HG03354 (cell line): ENCODE measurements at regions not wholly inside any gene's neighbourhood (a gene's known extent, or its start where the extent isn't known, plus 50 kb on each side); places are given as distances from the start of the nearest gene placed in this dataset.

Experiments
- ATAC-seq: cut with Tn5 transposase; IDR thresholded peaks from one replicate; pipeline ENCODE4 v1.9.1; 2021; ENCODE audit warnings: mild to moderate bottlenecking; ENCODE audit not compliant: unreplicated experiment, poor library complexity, severe bottlenecking

GRCh38 chr20:57032847-57033246 lies 233.6 kb downstream of the BMP7 start:
- no peak for ATAC-seq

- no peak for ATAC-seq
These were observed 232.4 kb downstream of the BMP7 start for GRCh38 chr20:57034001-57034400.

- ATAC-seq = no peak
These were observed 228.8 kb downstream of the BMP7 start for GRCh38 chr20:57037689-57038088.

GRCh38 chr20:57038608-57039440 lies 227.6 kb downstream of the BMP7 start:
- no peak for ATAC-seq

- no peak for ATAC-seq
These were observed 226.0 kb downstream of the BMP7 start for GRCh38 chr20:57040466-57040865.

- ATAC-seq = no peak
These were observed 225.5 kb downstream of the BMP7 start for GRCh38 chr20:57040924-57041323.

- no peak for ATAC-seq
These were observed 223.3 kb downstream of the BMP7 start for GRCh38 chr20:57043091-57043490.

- ATAC-seq = no peak
These were observed 222.7 kb downstream of the BMP7 start for GRCh38 chr20:57043669-57044268.

GRCh38 chr20:57047281-57048026 lies 219.0 kb downstream of the BMP7 start:
- ATAC-seq = no peak

- ATAC-seq = no peak
These were observed 218.2 kb downstream of the BMP7 start for GRCh38 chr20:57048027-57048869.

- ATAC-seq = no peak
These were observed 217.1 kb downstream of the BMP7 start for GRCh38 chr20:57049296-57049695.

- ATAC-seq = no peak
These were observed 215.3 kb downstream of the BMP7 start for GRCh38 chr20:57051096-57051495.

GRCh38 chr20:57053067-57053466 lies 213.4 kb downstream of the BMP7 start:
- no peak for ATAC-seq

- no peak for ATAC-seq
These were observed 212.5 kb downstream of the BMP7 start for GRCh38 chr20:57053793-57054552.

- ATAC-seq = no peak
These were observed 211.1 kb downstream of the BMP7 start for GRCh38 chr20:57055345-57055744.

GRCh38 chr20:57056651-57057050 lies 209.8 kb downstream of the BMP7 start:
- no peak for ATAC-seq

GRCh38 chr20:57059055-57059596 lies 207.3 kb downstream of the BMP7 start:
- no peak for ATAC-seq

- ATAC-seq = no peak
These were observed 205.9 kb downstream of the BMP7 start for GRCh38 chr20:57060407-57061050.
